ENCODE measurements at regions not wholly inside any gene's neighbourhood (a gene's known extent, or its start where the extent isn't known, plus 50 kb on each side); places are given as distances from the start of the nearest gene placed in this dataset.
A peak's percentile ranks its signal among the peaks of the same experiment; 100 is the strongest.

GRCh38 chr6:74750826-74751225, 455.0 kb downstream of the COL12A1 start:
- no peak for DNase-seq (ENCODE audit: low read depth)
- no peak for TF ChIP-seq CTCF (IDR thresholded peaks at IDR 0.05; ENCODE audit: low read depth, low read length, missing control alignments)
- H3K4me3 ChIP-seq (ENCODE audit: low read depth, low read length): no peak overlapping the region
- in situ Hi-C loops (cut with HindIII; ENCODE audit: low sequenced_read_pairs): no loop called here

GRCh38 chr6:74749211-74750147, 456.4 kb downstream of the COL12A1 start:
- H3K4me3 ChIP-seq (ENCODE audit: low read depth, low read length): no peak overlapping the region
- in situ Hi-C loops (cut with HindIII; ENCODE audit: low sequenced_read_pairs): no loop called here
- no peak for TF ChIP-seq CTCF (IDR thresholded peaks at IDR 0.05; ENCODE audit: low read depth, low read length, missing control alignments)
- no peak for DNase-seq (ENCODE audit: low read depth)

- no peak overlapping the region for H3K4me3 ChIP-seq (ENCODE audit: low read depth, low read length)
- in situ Hi-C loops (cut with HindIII; ENCODE audit: low sequenced_read_pairs): no loop called here
- no peak for DNase-seq (ENCODE audit: low read depth)
- no peak for TF ChIP-seq CTCF (IDR thresholded peaks at IDR 0.05; ENCODE audit: low read depth, low read length, missing control alignments)
Measured at GRCh38 chr6:74745670-74746069, 460.2 kb downstream of the COL12A1 start.

- in situ Hi-C loops (cut with HindIII; ENCODE audit: low sequenced_read_pairs): no loop called here
- no peak for TF ChIP-seq CTCF (IDR thresholded peaks at IDR 0.05; ENCODE audit: low read depth, low read length, missing control alignments)
- no peak for DNase-seq (ENCODE audit: low read depth)
- no peak overlapping the region for H3K4me3 ChIP-seq (ENCODE audit: low read depth, low read length)
Measured at GRCh38 chr6:74742793-74743508, 462.9 kb downstream of the COL12A1 start.

GRCh38 chr6:74741646-74742045, 464.2 kb downstream of the COL12A1 start:
- no peak overlapping the region for H3K4me3 ChIP-seq (ENCODE audit: low read depth, low read length)
- no peak for DNase-seq (ENCODE audit: low read depth)
- in situ Hi-C loops (cut with HindIII; ENCODE audit: low sequenced_read_pairs): no loop called here
- no peak for TF ChIP-seq CTCF (IDR thresholded peaks at IDR 0.05; ENCODE audit: low read depth, low read length, missing control alignments)

GRCh38 chr6:74735304-74735703, 470.5 kb downstream of the COL12A1 start:
- DNase-seq (ENCODE audit: low read depth): peak; percentile 78
- no peak overlapping the region for H3K4me3 ChIP-seq (ENCODE audit: low read depth, low read length)
- in situ Hi-C loops (cut with HindIII; ENCODE audit: low sequenced_read_pairs): no loop called here
- TF ChIP-seq CTCF (IDR thresholded peaks at IDR 0.05; ENCODE audit: low read depth, low read length, missing control alignments): no peak
